OCI-LY7 (cell line): ENCODE measurements at regions not wholly inside any gene's neighbourhood (a gene's known extent, or its start where the extent isn't known, plus 50 kb on each side); places are given as distances from the start of the nearest gene placed in this dataset.
A peak's percentile ranks its signal among the peaks of the same experiment; 100 is the strongest.

ENCODE experiments used
- BruUV-seq: library from RNA; stranded (reverse); fragments of 400-500 nt; replicated peaks from 2 replicates; lab custom pipeline; 2021; lab: Mats Ljungman, UMichigan
- CTCF ChIA-PET: fragments of 300-600 bp; sonication (Branson Sonifier 250); formaldehyde crosslinking; loops from one replicate; lab custom pipeline; 2022; ENCODE audit warnings: antibody characterized with exemption; ENCODE audit not compliant: unreplicated experiment; lab: Charles Lee
- POLR2A ChIA-PET: fragments of 300-600 bp; sonication (Branson Sonifier 250); formaldehyde crosslinking; loops from one replicate; lab custom pipeline; 2022; ENCODE audit warnings: antibody characterized with exemption; lab: Charles Lee
- DNase-seq: peaks from one replicate; pipeline ENCODE4 v3.0.0-alpha.2; 2015; ENCODE audit warnings: low spot score
- H2AFZ ChIP-seq: fragments of 200-600 bp; sonication (generic), shearing (Covaris generic); 2 replicates; pipeline ENCODE4 v1.6.1; 2014; ENCODE audit warnings: mild to moderate bottlenecking, antibody characterized with exemption, low read length, moderate library complexity
- H3K27ac ChIP-seq: fragments of 200-600 bp; sonication (generic); 2 replicates; pipeline ENCODE4 v1.5.1; 2014; ENCODE audit warnings: mixed run types, low read depth, mild to moderate bottlenecking, moderate library complexity, low read length, inconsistent platforms; ENCODE audit not compliant: poor library complexity, severe bottlenecking
- H3K36me3 ChIP-seq: fragments of 200-600 bp; sonication (generic); 2 replicates; pipeline ENCODE4 v1.6.1; 2014; ENCODE audit warnings: mild to moderate bottlenecking, antibody characterized with exemption, low read length, moderate library complexity, mixed read lengths; ENCODE audit not compliant: insufficient read depth
- H3K4me1 ChIP-seq: fragments of 200-600 bp; sonication (generic); 2 replicates; pipeline ENCODE4 v1.5.1; 2014; ENCODE audit warnings: mild to moderate bottlenecking, low read length; ENCODE audit not compliant: insufficient read depth, poor library complexity, severe bottlenecking
- H3K4me2 ChIP-seq: fragments of 200-600 bp; sonication (generic); 2 replicates; pipeline ENCODE4 v1.6.1; 2014; ENCODE audit warnings: mild to moderate bottlenecking, low read length
- H3K4me3 ChIP-seq: fragments of 200-600 bp; sonication (generic); 2 replicates; pipeline ENCODE4 v1.5.1; 2014; ENCODE audit warnings: mild to moderate bottlenecking, low read depth, low read length; ENCODE audit not compliant: poor library complexity, severe bottlenecking
- H3K79me2 ChIP-seq: fragments of 200-600 bp; sonication (generic); 2 replicates; pipeline ENCODE4 v1.6.1; 2016; ENCODE audit warnings: low read depth, mild to moderate bottlenecking, low read length, moderate library complexity, mixed read lengths; ENCODE audit not compliant: insufficient read depth
- H3K9me2 ChIP-seq: fragments of 200-600 bp; sonication (generic); 2 replicates; pipeline ENCODE4 v1.6.1; 2016; ENCODE audit warnings: mild to moderate bottlenecking, low read length, mixed read lengths; ENCODE audit not compliant: insufficient read depth
- H3K9me3 ChIP-seq: fragments of 200-600 bp; sonication (generic); 2 replicates; pipeline ENCODE4 v1.6.1; 2014; ENCODE audit warnings: mild to moderate bottlenecking, mixed run types, low read length, mixed read lengths
- H4K20me1 ChIP-seq: fragments of 200-600 bp; sonication (generic); 2 replicates; pipeline ENCODE4 v1.6.1; 2014; ENCODE audit warnings: mild to moderate bottlenecking, antibody characterized with exemption, low read length, moderate library complexity, mixed read lengths; ENCODE audit not compliant: insufficient read depth
- EZH2phosphoT487 ChIP-seq: fragments of 200-600 bp; sonication (generic); IDR thresholded peaks from 2 replicates; pipeline ENCODE4 v1.6.1; 2018; ENCODE audit warnings: low read depth, borderline replicate concordance, mild to moderate bottlenecking, mixed run types, antibody characterized with exemption, low read length, moderate library complexity, mixed read lengths
- intact Hi-C: fragments of 100-400 bp; cut with micrococcal nuclease; formaldehyde crosslinking; loops from one replicate; pipeline ENCODE4 v1.10.0; 2022; ENCODE audit not compliant: unreplicated experiment
- TF ChIP-seq, protein P1 (sequence below): fragments of 200-600 bp; sonication (generic); conservative IDR thresholded peaks from 2 replicates; pipeline ENCODE4 v1.5.1; 2014; ENCODE audit warnings: mild to moderate bottlenecking, antibody characterized with exemption, low read length, moderate library complexity, mixed read lengths

DNA sequence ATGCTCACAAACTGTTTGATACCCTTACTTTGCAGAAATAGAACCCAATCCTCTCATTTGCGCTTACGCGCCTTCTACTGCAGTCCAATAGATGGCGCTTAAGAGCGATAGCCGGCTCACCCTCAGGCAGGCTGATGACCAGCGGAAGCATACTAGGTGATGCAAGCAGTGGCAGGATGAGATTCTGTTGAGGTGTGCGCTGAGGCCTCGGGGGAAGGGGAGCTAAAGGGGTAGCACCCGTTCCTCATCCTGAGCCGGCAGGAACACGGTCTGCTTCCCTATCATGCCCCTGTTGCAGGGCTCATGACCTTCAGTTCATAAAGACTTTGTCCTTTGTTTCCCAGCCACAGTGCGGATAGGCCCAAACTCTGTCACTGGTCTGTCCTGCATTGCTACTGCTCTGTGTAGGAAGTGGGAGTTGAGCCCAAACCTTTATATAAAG is 628.9 kb downstream of the TLL1 start:
- ChIA-PET POLR2A (no interaction called here), CTCF (no interaction called here)
- Histone ChIP-seq H3K9me3 (no peaks in the 10 kb centered on the region), H3K36me3 (no peaks in the 10 kb centered on the region), H3K27ac (no peak overlapping the region), H3K4me1 (no peaks in the 10 kb centered on the region), H3K4me3 (no peak overlapping the region), H2AFZ (no peak overlapping the region), H4K20me1 (no peaks in the 10 kb centered on the region), H3K9me2 (no peaks in the 10 kb centered on the region), H3K79me2 (no peaks in the 10 kb centered on the region), H3K4me2 (no peak overlapping the region)
- intact Hi-C loops = no loop called here
- no TSS peak for BruUV-seq
- TF ChIP-seq, protein P1, sequence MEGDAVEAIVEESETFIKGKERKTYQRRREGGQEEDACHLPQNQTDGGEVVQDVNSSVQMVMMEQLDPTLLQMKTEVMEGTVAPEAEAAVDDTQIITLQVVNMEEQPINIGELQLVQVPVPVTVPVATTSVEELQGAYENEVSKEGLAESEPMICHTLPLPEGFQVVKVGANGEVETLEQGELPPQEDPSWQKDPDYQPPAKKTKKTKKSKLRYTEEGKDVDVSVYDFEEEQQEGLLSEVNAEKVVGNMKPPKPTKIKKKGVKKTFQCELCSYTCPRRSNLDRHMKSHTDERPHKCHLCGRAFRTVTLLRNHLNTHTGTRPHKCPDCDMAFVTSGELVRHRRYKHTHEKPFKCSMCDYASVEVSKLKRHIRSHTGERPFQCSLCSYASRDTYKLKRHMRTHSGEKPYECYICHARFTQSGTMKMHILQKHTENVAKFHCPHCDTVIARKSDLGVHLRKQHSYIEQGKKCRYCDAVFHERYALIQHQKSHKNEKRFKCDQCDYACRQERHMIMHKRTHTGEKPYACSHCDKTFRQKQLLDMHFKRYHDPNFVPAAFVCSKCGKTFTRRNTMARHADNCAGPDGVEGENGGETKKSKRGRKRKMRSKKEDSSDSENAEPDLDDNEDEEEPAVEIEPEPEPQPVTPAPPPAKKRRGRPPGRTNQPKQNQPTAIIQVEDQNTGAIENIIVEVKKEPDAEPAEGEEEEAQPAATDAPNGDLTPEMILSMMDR = peak; percentile 66
- no peak for TF ChIP-seq EZH2phosphoT487
- DNase-seq = peak; percentile 1

DNA sequence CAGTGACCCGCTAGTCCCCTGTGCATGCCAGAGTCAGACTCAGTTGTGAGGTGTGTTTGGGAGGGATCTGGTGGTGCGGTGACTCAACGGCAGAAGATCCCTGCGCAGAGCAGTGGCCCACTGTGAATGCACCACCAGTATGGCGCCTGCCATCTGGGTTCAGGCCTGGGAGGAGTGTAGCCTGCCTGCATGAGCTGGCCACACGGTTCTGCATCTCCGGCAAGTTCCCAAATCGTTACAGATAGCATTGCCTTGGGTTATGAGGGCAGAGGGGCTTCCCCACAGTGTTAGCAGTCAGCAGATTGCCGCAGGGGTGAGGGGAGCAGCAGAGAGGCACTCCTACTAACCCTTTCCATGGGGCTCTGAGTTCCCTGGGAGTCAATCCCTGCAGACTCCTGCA is 629.6 kb downstream of the TLL1 start:
- H3K4me3 ChIP-seq = no peak overlapping the region
- H3K9me2 ChIP-seq = no peaks in the 10 kb centered on the region
- H3K79me2 ChIP-seq = no peaks in the 10 kb centered on the region
- TF ChIP-seq EZH2phosphoT487 = no peak
- TF ChIP-seq, protein P1 = no peak
- ChIA-PET POLR2A (no interaction called here), CTCF (no interaction called here)
- H3K36me3 ChIP-seq = no peaks in the 10 kb centered on the region
- H3K27ac ChIP-seq = no peak overlapping the region
- intact Hi-C loops = no loop called here
- H3K4me2 ChIP-seq = no peak overlapping the region
- no TSS peak for BruUV-seq
- H4K20me1 ChIP-seq = no peaks in the 10 kb centered on the region
- no peaks in the 10 kb centered on the region for H3K4me1 ChIP-seq
- DNase-seq = no peak
- H2AFZ ChIP-seq = no peak overlapping the region
- no peaks in the 10 kb centered on the region for H3K9me3 ChIP-seq

- H3K4me2 ChIP-seq = no peak overlapping the region
- H2AFZ ChIP-seq = no peak overlapping the region
- H3K4me3 ChIP-seq = no peak overlapping the region
- H3K36me3 ChIP-seq = no peaks in the 10 kb centered on the region
- POLR2A ChIA-PET = interaction anchor here (1.2 kb wide), 1 partner anchor 12 kb away, joined by 3 read pairs; no protein-coding TSS in a partner anchor
- H3K4me1 ChIP-seq = no peaks in the 10 kb centered on the region
- no peaks in the 10 kb centered on the region for H3K9me3 ChIP-seq
- no peak overlapping the region for H3K27ac ChIP-seq
- intact Hi-C loops = no loop called here
- no peaks in the 10 kb centered on the region for H3K9me2 ChIP-seq
- DNase-seq = no peak
- TF ChIP-seq, protein P1 = no peak
- TF ChIP-seq EZH2phosphoT487 = no peak
- BruUV-seq = no TSS peak
- H4K20me1 ChIP-seq = no peaks in the 10 kb centered on the region
- CTCF ChIA-PET = no interaction called here
- no peaks in the 10 kb centered on the region for H3K79me2 ChIP-seq
Measured at GRCh38 chr4:166506051-166506450, 633.0 kb downstream of the TLL1 start.
